ENCODE measurements at regions not wholly inside any gene's neighbourhood (a gene's known extent, or its start where the extent isn't known, plus 50 kb on each side); places are given as distances from the start of the nearest gene placed in this dataset.

- Histone ChIP-seq H3K27me3 (ENCODE audit: control insufficient read depth in 5 of 5, insufficient read depth in 4 of 5, low read length in 5 of 5) (peaks cover 0 to 12% (median 6%) of the 10 kb centered on the region in 5 donors), H3K4me1 (ENCODE audit: control insufficient read depth in 5 of 5, insufficient read depth in 5 of 5, low read length in 5 of 5) (no peaks in the 10 kb centered on the region), H3K36me3 (ENCODE audit: control insufficient read depth in 5 of 5, insufficient read depth in 5 of 5, low read length in 5 of 5) (no peaks in the 10 kb centered on the region), H3K27ac (ENCODE audit: low read depth, low read length) (no peak overlapping the region), H3K4me3 (ENCODE audit: low read depth in 1 of 5, low read length in 5 of 5) (no peak overlapping the region), H3K9ac (ENCODE audit: low read length in 5 of 5) (no peak overlapping the region), H3K9me3 (ENCODE audit: control insufficient read depth in 5 of 5, low read length in 5 of 5) (peaks cover 0 to 2% (median 0%) of the 10 kb centered on the region in 5 donors)
Observed at GRCh38 chr22:49078076-49078710, 749.5 kb downstream of the BRD1 start.

- no peaks in the 10 kb centered on the region for H3K36me3 ChIP-seq (ENCODE audit: control insufficient read depth in 5 of 5, insufficient read depth in 5 of 5, low read length in 5 of 5)
- no peak overlapping the region for H3K4me3 ChIP-seq (ENCODE audit: low read depth in 1 of 5, low read length in 5 of 5)
- no peaks in the 10 kb centered on the region for H3K4me1 ChIP-seq (ENCODE audit: control insufficient read depth in 5 of 5, insufficient read depth in 5 of 5, low read length in 5 of 5)
- peaks cover 0 to 15% (median 7%) of the 10 kb centered on the region in 5 donors for H3K27me3 ChIP-seq (ENCODE audit: control insufficient read depth in 5 of 5, insufficient read depth in 4 of 5, low read length in 5 of 5)
- H3K27ac ChIP-seq (ENCODE audit: low read depth, low read length) = no peak overlapping the region
- no peak overlapping the region for H3K9ac ChIP-seq (ENCODE audit: low read length in 5 of 5)
- H3K9me3 ChIP-seq (ENCODE audit: control insufficient read depth in 5 of 5, low read length in 5 of 5) = peaks cover 0 to 2% (median 0%) of the 10 kb centered on the region in 5 donors
Observed at GRCh38 chr22:49077586-49077985, 750.1 kb downstream of the BRD1 start.

GRCh38 chr22:49077036-49077393, 750.7 kb downstream of the BRD1 start:
- H3K27me3 ChIP-seq (ENCODE audit: control insufficient read depth in 5 of 5, insufficient read depth in 4 of 5, low read length in 5 of 5) = peaks cover 0 to 15% (median 7%) of the 10 kb centered on the region in 5 donors
- no peak overlapping the region for H3K4me3 ChIP-seq (ENCODE audit: low read depth in 1 of 5, low read length in 5 of 5)
- H3K4me1 ChIP-seq (ENCODE audit: control insufficient read depth in 5 of 5, insufficient read depth in 5 of 5, low read length in 5 of 5) = no peaks in the 10 kb centered on the region
- no peak overlapping the region for H3K27ac ChIP-seq (ENCODE audit: low read depth, low read length)
- peaks cover 0 to 2% (median 0%) of the 10 kb centered on the region in 5 donors for H3K9me3 ChIP-seq (ENCODE audit: control insufficient read depth in 5 of 5, low read length in 5 of 5)
- H3K9ac ChIP-seq (ENCODE audit: low read length in 5 of 5) = no peak overlapping the region
- H3K36me3 ChIP-seq (ENCODE audit: control insufficient read depth in 5 of 5, insufficient read depth in 5 of 5, low read length in 5 of 5) = no peaks in the 10 kb centered on the region

GRCh38 chr22:49076300-49077035, 751.2 kb downstream of the BRD1 start:
- no peak overlapping the region for H3K9ac ChIP-seq (ENCODE audit: low read length in 5 of 5)
- H3K27me3 ChIP-seq (ENCODE audit: control insufficient read depth in 5 of 5, insufficient read depth in 4 of 5, low read length in 5 of 5) = peaks cover 0 to 15% (median 7%) of the 10 kb centered on the region in 5 donors
- H3K36me3 ChIP-seq (ENCODE audit: control insufficient read depth in 5 of 5, insufficient read depth in 5 of 5, low read length in 5 of 5) = no peaks in the 10 kb centered on the region

GRCh38 chr22:49075150-49075549, 752.5 kb downstream of the BRD1 start:
- no peaks in the 10 kb centered on the region for H3K36me3 ChIP-seq (ENCODE audit: control insufficient read depth in 5 of 5, insufficient read depth in 5 of 5, low read length in 5 of 5)
- H3K4me3 ChIP-seq (ENCODE audit: low read depth in 1 of 5, low read length in 5 of 5) = no peak overlapping the region
- H3K9ac ChIP-seq (ENCODE audit: low read length in 5 of 5) = no peak overlapping the region
- no peak overlapping the region for H3K27ac ChIP-seq (ENCODE audit: low read depth, low read length)
- H3K27me3 ChIP-seq (ENCODE audit: control insufficient read depth in 5 of 5, insufficient read depth in 4 of 5, low read length in 5 of 5) = peaks cover 0 to 20% (median 7%) of the 10 kb centered on the region in 5 donors
- peaks cover 0 to 2% (median 0%) of the 10 kb centered on the region in 5 donors for H3K9me3 ChIP-seq (ENCODE audit: control insufficient read depth in 5 of 5, low read length in 5 of 5)
- H3K4me1 ChIP-seq (ENCODE audit: control insufficient read depth in 5 of 5, insufficient read depth in 5 of 5, low read length in 5 of 5) = no peaks in the 10 kb centered on the region

More at GRCh38 chr22:49076300-49077035, 751.2 kb downstream of the BRD1 start:
- no peak overlapping the region for H3K4me3 ChIP-seq (ENCODE audit: low read depth in 1 of 5, low read length in 5 of 5)
- H3K9me3 ChIP-seq (ENCODE audit: control insufficient read depth in 5 of 5, low read length in 5 of 5) = peaks cover 0 to 2% (median 0%) of the 10 kb centered on the region in 5 donors
- no peaks in the 10 kb centered on the region for H3K4me1 ChIP-seq (ENCODE audit: control insufficient read depth in 5 of 5, insufficient read depth in 5 of 5, low read length in 5 of 5)
- no peak overlapping the region for H3K27ac ChIP-seq (ENCODE audit: low read depth, low read length)

GRCh38 chr22:49073873-49074417, 753.7 kb downstream of the BRD1 start:
- Histone ChIP-seq H3K9ac (ENCODE audit: low read length in 5 of 5) (no peak overlapping the region), H3K27me3 (ENCODE audit: control insufficient read depth in 5 of 5, insufficient read depth in 4 of 5, low read length in 5 of 5) (peaks cover 1 to 13% (median 6%) of the 10 kb centered on the region in 5 donors), H3K9me3 (ENCODE audit: control insufficient read depth in 5 of 5, low read length in 5 of 5) (peaks cover 0 to 2% (median 0%) of the 10 kb centered on the region in 5 donors), H3K4me1 (ENCODE audit: control insufficient read depth in 5 of 5, insufficient read depth in 5 of 5, low read length in 5 of 5) (no peaks in the 10 kb centered on the region), H3K27ac (ENCODE audit: low read depth, low read length) (no peak overlapping the region), H3K4me3 (ENCODE audit: low read depth in 1 of 5, low read length in 5 of 5) (no peak overlapping the region), H3K36me3 (ENCODE audit: control insufficient read depth in 5 of 5, insufficient read depth in 5 of 5, low read length in 5 of 5) (no peaks in the 10 kb centered on the region)

- H3K36me3 ChIP-seq (ENCODE audit: control insufficient read depth in 5 of 5, insufficient read depth in 5 of 5, low read length in 5 of 5) = no peaks in the 10 kb centered on the region
- no peak overlapping the region for H3K27ac ChIP-seq (ENCODE audit: low read depth, low read length)
- H3K27me3 ChIP-seq (ENCODE audit: control insufficient read depth in 5 of 5, insufficient read depth in 4 of 5, low read length in 5 of 5) = peaks cover 5 to 16% (median 8%) of the 10 kb centered on the region in 5 donors
- H3K4me3 ChIP-seq (ENCODE audit: low read depth in 1 of 5, low read length in 5 of 5) = no peak overlapping the region
- H3K9ac ChIP-seq (ENCODE audit: low read length in 5 of 5) = no peak overlapping the region
- peaks cover 0 to 2% (median 0%) of the 10 kb centered on the region in 5 donors for H3K9me3 ChIP-seq (ENCODE audit: control insufficient read depth in 5 of 5, low read length in 5 of 5)
- H3K4me1 ChIP-seq (ENCODE audit: control insufficient read depth in 5 of 5, insufficient read depth in 5 of 5, low read length in 5 of 5) = no peaks in the 10 kb centered on the region
Observed at GRCh38 chr22:49072996-49073645, 754.6 kb downstream of the BRD1 start.

- Histone ChIP-seq H3K4me1 (ENCODE audit: control insufficient read depth in 5 of 5, insufficient read depth in 5 of 5, low read length in 5 of 5) (no peaks in the 10 kb centered on the region), H3K36me3 (ENCODE audit: control insufficient read depth in 5 of 5, insufficient read depth in 5 of 5, low read length in 5 of 5) (no peaks in the 10 kb centered on the region), H3K4me3 (ENCODE audit: low read depth in 1 of 5, low read length in 5 of 5) (no peak overlapping the region), H3K9ac (ENCODE audit: low read length in 5 of 5) (no peak overlapping the region), H3K9me3 (ENCODE audit: control insufficient read depth in 5 of 5, low read length in 5 of 5) (peaks cover 0 to 2% (median 0%) of the 10 kb centered on the region in 5 donors), H3K27me3 (ENCODE audit: control insufficient read depth in 5 of 5, insufficient read depth in 4 of 5, low read length in 5 of 5) (peaks cover 5 to 20% (median 8%) of the 10 kb centered on the region in 5 donors), H3K27ac (ENCODE audit: low read depth, low read length) (no peak overlapping the region)
Observed at GRCh38 chr22:49070501-49070900, 757.2 kb downstream of the BRD1 start.

GRCh38 chr22:49068861-49069500, 758.7 kb downstream of the BRD1 start:
- peaks cover 5 to 22% (median 8%) of the 10 kb centered on the region in 5 donors for H3K27me3 ChIP-seq (ENCODE audit: control insufficient read depth in 5 of 5, insufficient read depth in 4 of 5, low read length in 5 of 5)

More at GRCh38 chr22:49068861-49069500, 758.7 kb downstream of the BRD1 start:
- Histone ChIP-seq H3K4me3 (ENCODE audit: low read depth in 1 of 5, low read length in 5 of 5) (no peak overlapping the region), H3K9me3 (ENCODE audit: control insufficient read depth in 5 of 5, low read length in 5 of 5) (peaks cover 0 to 2% (median 0%) of the 10 kb centered on the region in 5 donors), H3K27ac (ENCODE audit: low read depth, low read length) (no peak overlapping the region), H3K9ac (ENCODE audit: low read length in 5 of 5) (no peak overlapping the region), H3K36me3 (ENCODE audit: control insufficient read depth in 5 of 5, insufficient read depth in 5 of 5, low read length in 5 of 5) (no peaks in the 10 kb centered on the region), H3K4me1 (ENCODE audit: control insufficient read depth in 5 of 5, insufficient read depth in 5 of 5, low read length in 5 of 5) (no peaks in the 10 kb centered on the region)
